ENCODE measurements at regions not wholly inside any gene's neighbourhood (a gene's known extent, or its start where the extent isn't known, plus 50 kb on each side); places are given as distances from the start of the nearest gene placed in this dataset.

DNA sequence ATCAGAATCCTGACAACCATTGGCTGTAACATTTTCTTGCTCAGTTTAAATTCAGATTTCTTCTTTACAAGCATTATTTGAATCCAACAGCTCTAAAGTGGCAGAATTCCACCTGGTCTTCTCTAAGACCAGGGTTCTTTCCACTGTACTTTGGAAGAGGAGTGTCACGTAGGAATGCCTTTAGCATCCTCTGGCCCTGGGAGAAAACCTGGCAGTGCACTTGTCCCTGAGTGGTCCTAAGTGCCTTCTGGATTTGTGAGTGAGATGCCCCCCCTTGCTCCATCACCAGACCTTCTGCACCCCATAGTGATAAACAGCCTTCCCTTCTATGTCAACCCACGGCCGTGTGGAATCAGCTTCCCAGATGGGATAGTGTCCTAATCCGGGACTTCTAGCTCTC is 57.1 kb upstream of the NHLH2 start (continued):
- TF ChIP-seq, protein P1, sequence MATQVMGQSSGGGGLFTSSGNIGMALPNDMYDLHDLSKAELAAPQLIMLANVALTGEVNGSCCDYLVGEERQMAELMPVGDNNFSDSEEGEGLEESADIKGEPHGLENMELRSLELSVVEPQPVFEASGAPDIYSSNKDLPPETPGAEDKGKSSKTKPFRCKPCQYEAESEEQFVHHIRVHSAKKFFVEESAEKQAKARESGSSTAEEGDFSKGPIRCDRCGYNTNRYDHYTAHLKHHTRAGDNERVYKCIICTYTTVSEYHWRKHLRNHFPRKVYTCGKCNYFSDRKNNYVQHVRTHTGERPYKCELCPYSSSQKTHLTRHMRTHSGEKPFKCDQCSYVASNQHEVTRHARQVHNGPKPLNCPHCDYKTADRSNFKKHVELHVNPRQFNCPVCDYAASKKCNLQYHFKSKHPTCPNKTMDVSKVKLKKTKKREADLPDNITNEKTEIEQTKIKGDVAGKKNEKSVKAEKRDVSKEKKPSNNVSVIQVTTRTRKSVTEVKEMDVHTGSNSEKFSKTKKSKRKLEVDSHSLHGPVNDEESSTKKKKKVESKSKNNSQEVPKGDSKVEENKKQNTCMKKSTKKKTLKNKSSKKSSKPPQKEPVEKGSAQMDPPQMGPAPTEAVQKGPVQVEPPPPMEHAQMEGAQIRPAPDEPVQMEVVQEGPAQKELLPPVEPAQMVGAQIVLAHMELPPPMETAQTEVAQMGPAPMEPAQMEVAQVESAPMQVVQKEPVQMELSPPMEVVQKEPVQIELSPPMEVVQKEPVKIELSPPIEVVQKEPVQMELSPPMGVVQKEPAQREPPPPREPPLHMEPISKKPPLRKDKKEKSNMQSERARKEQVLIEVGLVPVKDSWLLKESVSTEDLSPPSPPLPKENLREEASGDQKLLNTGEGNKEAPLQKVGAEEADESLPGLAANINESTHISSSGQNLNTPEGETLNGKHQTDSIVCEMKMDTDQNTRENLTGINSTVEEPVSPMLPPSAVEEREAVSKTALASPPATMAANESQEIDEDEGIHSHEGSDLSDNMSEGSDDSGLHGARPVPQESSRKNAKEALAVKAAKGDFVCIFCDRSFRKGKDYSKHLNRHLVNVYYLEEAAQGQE (IDR thresholded peaks at IDR 0.05; ENCODE audit: low read depth, low read length): no peak
- TF ChIP-seq TAF1 (IDR thresholded peaks at IDR 0.05; ENCODE audit: borderline replicate concordance, low read depth, low read length) (no peak), TEAD4 (IDR thresholded peaks at IDR 0.05; ENCODE audit: borderline replicate concordance, insufficient read depth) (no peak), GABPA (IDR thresholded peaks at IDR 0.05; ENCODE audit: low read depth) (no peak)

DNA sequence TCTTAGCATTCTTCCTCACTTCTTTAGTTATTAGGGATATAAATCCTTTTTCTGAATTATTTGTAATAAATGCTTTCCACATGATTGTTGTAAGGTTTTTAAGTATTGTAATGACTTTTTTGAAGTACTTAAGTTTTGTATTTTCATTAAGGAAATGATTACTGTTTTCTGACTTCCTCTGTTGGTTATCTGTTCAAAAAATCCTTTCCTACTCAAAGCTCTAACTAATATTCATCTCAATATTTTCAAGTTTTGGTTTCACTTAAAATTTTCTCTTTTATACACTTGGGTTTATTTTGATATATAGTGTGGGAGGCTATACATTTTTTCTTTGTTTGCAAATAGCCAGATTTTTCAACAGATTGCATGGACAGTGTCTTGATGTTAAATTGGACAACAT is 59.9 kb upstream of the NHLH2 start:
- Histone ChIP-seq H3K4me1 (ENCODE audit: control insufficient read depth in 1 of 2, insufficient read depth in 2 of 2, low read depth in 1 of 2, low read length in 1 of 2) (no peaks in the 10 kb centered on the region), H3K79me2 (ENCODE audit: insufficient read depth) (no peaks in the 10 kb centered on the region), H2AFZ (ENCODE audit: low read depth) (no peak overlapping the region), H3F3A (replicated peaks; ENCODE audit: insufficient read depth) (no peaks in the 10 kb centered on the region), H3K36me3 (replicated peaks in 1 of 2; ENCODE audit: control insufficient read depth in 1 of 2, insufficient read depth in 2 of 2, low read length in 1 of 2) (no peaks in the 10 kb centered on the region), H3K4me2 (no peak overlapping the region), H3K9ac (no peak overlapping the region), H4K20me1 (ENCODE audit: insufficient read depth) (no peaks in the 10 kb centered on the region), H3K27ac (ENCODE audit: low read depth in 2 of 2, low read length in 1 of 2) (no peak overlapping the region), H3K4me3 (ENCODE audit: low read depth in 2 of 2, low read length in 1 of 2) (no peak overlapping the region), H3K9me3 (no peaks in the 10 kb centered on the region), H3K9me2 (no peaks in the 10 kb centered on the region), H3K27me3 (ENCODE audit: insufficient read depth) (no peaks in the 10 kb centered on the region; the same call in 1 of the 2 replicates)
- TF ChIP-seq EZH2phosphoT487 (IDR thresholded peaks at IDR 0.05; ENCODE audit: borderline replicate concordance, low read depth): no peak
- no peak for TF ChIP-seq FOXM1 (IDR thresholded peaks at IDR 0.05; ENCODE audit: low read depth)
- TF ChIP-seq, protein P2, sequence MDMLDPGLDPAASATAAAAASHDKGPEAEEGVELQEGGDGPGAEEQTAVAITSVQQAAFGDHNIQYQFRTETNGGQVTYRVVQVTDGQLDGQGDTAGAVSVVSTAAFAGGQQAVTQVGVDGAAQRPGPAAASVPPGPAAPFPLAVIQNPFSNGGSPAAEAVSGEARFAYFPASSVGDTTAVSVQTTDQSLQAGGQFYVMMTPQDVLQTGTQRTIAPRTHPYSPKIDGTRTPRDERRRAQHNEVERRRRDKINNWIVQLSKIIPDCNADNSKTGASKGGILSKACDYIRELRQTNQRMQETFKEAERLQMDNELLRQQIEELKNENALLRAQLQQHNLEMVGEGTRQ (IDR thresholded peaks at IDR 0.05; ENCODE audit: borderline replicate concordance, low read depth, low read length): no peak
- CTCF ChIA-PET: interaction anchor here (0.6 to 1.4 kb wide), 2 partner anchors 10 to 404 kb away, joined by 4 to 10 read pairs; no protein-coding TSS in a partner anchor
- POLR2A ChIA-PET: no interaction called here
- no peak for DNase-seq

DNA sequence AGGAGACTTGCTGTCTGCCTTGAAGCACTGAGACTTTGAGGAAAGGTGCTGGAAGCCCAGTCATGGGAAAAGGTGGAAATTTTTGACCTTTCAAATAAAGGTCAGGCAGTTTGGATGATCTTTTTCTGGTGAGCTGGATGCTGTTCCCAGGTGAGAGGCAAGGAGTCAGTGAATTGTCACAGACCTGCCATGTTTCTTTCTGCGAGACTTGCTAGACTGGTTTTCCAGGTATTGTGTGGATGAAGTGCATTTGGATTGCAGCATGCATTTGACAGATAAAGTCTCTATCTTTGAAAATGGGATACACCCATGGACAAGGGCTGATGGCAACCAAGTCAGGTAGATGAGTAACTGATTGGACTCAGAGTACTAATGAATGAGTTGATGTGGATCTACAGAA is 65.7 kb upstream of the NHLH2 start:
- no peaks in the 10 kb centered on the region for H3K36me3 ChIP-seq (replicated peaks in 1 of 2; ENCODE audit: control insufficient read depth in 1 of 2, insufficient read depth in 2 of 2, low read length in 1 of 2)
- H3K27ac ChIP-seq (ENCODE audit: low read depth in 2 of 2, low read length in 1 of 2): no peak overlapping the region
- WGBS (ENCODE audit: low lambda C conversion rate): 60% methylated on average over 1 of the region's 1 CpG
- H3K9me3 ChIP-seq: no peaks in the 10 kb centered on the region
- H3K4me3 ChIP-seq (ENCODE audit: low read depth in 2 of 2, low read length in 1 of 2): no peak overlapping the region
- TF ChIP-seq, protein P3, sequence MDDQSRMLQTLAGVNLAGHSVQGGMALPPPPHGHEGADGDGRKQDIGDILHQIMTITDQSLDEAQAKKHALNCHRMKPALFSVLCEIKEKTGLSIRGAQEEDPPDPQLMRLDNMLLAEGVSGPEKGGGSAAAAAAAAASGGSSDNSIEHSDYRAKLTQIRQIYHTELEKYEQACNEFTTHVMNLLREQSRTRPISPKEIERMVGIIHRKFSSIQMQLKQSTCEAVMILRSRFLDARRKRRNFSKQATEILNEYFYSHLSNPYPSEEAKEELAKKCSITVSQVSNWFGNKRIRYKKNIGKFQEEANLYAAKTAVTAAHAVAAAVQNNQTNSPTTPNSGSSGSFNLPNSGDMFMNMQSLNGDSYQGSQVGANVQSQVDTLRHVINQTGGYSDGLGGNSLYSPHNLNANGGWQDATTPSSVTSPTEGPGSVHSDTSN (IDR thresholded peaks at IDR 0.05): no peak
- no peak for TF ChIP-seq ELF1 (IDR thresholded peaks at IDR 0.05)
- no peak for TF ChIP-seq RCOR1 (IDR thresholded peaks at IDR 0.05; ENCODE audit: low read length)
- TF ChIP-seq NFIC (IDR thresholded peaks at IDR 0.05; ENCODE audit: borderline replicate concordance): no peak
- no peak for TF ChIP-seq FOSL2 (IDR thresholded peaks at IDR 0.05; ENCODE audit: borderline replicate concordance, low read depth)
- TF ChIP-seq, protein P4, sequence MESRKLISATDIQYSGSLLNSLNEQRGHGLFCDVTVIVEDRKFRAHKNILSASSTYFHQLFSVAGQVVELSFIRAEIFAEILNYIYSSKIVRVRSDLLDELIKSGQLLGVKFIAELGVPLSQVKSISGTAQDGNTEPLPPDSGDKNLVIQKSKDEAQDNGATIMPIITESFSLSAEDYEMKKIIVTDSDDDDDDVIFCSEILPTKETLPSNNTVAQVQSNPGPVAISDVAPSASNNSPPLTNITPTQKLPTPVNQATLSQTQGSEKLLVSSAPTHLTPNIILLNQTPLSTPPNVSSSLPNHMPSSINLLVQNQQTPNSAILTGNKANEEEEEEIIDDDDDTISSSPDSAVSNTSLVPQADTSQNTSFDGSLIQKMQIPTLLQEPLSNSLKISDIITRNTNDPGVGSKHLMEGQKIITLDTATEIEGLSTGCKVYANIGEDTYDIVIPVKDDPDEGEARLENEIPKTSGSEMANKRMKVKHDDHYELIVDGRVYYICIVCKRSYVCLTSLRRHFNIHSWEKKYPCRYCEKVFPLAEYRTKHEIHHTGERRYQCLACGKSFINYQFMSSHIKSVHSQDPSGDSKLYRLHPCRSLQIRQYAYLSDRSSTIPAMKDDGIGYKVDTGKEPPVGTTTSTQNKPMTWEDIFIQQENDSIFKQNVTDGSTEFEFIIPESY (IDR thresholded peaks at IDR 0.05; ENCODE audit: borderline replicate concordance, low read depth): no peak
- TF ChIP-seq, protein P5, sequence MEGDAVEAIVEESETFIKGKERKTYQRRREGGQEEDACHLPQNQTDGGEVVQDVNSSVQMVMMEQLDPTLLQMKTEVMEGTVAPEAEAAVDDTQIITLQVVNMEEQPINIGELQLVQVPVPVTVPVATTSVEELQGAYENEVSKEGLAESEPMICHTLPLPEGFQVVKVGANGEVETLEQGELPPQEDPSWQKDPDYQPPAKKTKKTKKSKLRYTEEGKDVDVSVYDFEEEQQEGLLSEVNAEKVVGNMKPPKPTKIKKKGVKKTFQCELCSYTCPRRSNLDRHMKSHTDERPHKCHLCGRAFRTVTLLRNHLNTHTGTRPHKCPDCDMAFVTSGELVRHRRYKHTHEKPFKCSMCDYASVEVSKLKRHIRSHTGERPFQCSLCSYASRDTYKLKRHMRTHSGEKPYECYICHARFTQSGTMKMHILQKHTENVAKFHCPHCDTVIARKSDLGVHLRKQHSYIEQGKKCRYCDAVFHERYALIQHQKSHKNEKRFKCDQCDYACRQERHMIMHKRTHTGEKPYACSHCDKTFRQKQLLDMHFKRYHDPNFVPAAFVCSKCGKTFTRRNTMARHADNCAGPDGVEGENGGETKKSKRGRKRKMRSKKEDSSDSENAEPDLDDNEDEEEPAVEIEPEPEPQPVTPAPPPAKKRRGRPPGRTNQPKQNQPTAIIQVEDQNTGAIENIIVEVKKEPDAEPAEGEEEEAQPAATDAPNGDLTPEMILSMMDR (IDR thresholded peaks at IDR 0.05): no peak
- no peak for TF ChIP-seq EP300 (IDR thresholded peaks at IDR 0.05; ENCODE audit: borderline replicate concordance in 1 of 2, low read depth in 1 of 2, low read length in 1 of 2)
- TF ChIP-seq, protein P6, sequence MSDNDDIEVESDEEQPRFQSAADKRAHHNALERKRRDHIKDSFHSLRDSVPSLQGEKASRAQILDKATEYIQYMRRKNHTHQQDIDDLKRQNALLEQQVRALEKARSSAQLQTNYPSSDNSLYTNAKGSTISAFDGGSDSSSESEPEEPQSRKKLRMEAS (IDR thresholded peaks at IDR 0.05; ENCODE audit: low read depth): no peak
- no peaks in the 10 kb centered on the region for H3K27me3 ChIP-seq (ENCODE audit: insufficient read depth)
- no peak for DNase-seq
- peaks cover 0 to 5% of the 10 kb centered on the region in 2 experiments; a peak in 2 of 4 replicates for H3K4me1 ChIP-seq (ENCODE audit: control insufficient read depth in 1 of 2, insufficient read depth in 2 of 2, low read depth in 1 of 2, low read length in 1 of 2)
- no peaks in the 10 kb centered on the region for H4K20me1 ChIP-seq (ENCODE audit: insufficient read depth)
- H3K9me2 ChIP-seq: no peaks in the 10 kb centered on the region
- H3K79me2 ChIP-seq (ENCODE audit: insufficient read depth): no peaks in the 10 kb centered on the region
- no peak overlapping the region for H2AFZ ChIP-seq (ENCODE audit: low read depth)
- CTCF ChIA-PET: no interaction called here
- H3K4me2 ChIP-seq: no peak overlapping the region
- H3F3A ChIP-seq (replicated peaks; ENCODE audit: insufficient read depth): no peaks in the 10 kb centered on the region
- no peak overlapping the region for H3K9ac ChIP-seq
- POLR2A ChIA-PET: no interaction called here
